GM21619 (cell line): ENCODE measurements at regions not wholly inside any gene's neighbourhood (a gene's known extent, or its start where the extent isn't known, plus 50 kb on each side); places are given as distances from the start of the nearest gene placed in this dataset.

Experiments
- ATAC-seq: cut with Tn5 transposase; IDR thresholded peaks from one replicate; pipeline ENCODE4 v1.9.1; 2021; ENCODE audit not compliant: unreplicated experiment

GRCh38 chr2:66317268-66317890 is 117.5 kb upstream of the MEIS1 start:
- ATAC-seq = no peak

GRCh38 chr2:66306483-66306882 is 128.4 kb upstream of the MEIS1 start:
- no peak for ATAC-seq

GRCh38 chr2:66305718-66306117 is 129.2 kb upstream of the MEIS1 start:
- no peak for ATAC-seq

GRCh38 chr2:66303471-66303870 is 131.5 kb upstream of the MEIS1 start:
- ATAC-seq = no peak

- ATAC-seq = no peak
These were observed 133.2 kb upstream of the MEIS1 start for GRCh38 chr2:66301767-66302140.

- no peak for ATAC-seq
These were observed 133.7 kb upstream of the MEIS1 start for GRCh38 chr2:66301022-66301766.

- no peak for ATAC-seq
These were observed 151.1 kb upstream of the MEIS1 start for GRCh38 chr2:66283787-66284186.

- ATAC-seq = no peak
These were observed 152.9 kb upstream of the MEIS1 start for GRCh38 chr2:66281980-66282379.

GRCh38 chr2:66279024-66279423 is 155.9 kb upstream of the MEIS1 start:
- no peak for ATAC-seq

GRCh38 chr2:66275984-66276383 is 158.9 kb upstream of the MEIS1 start:
- no peak for ATAC-seq

GRCh38 chr2:66273933-66274490 is 160.9 kb upstream of the MEIS1 start:
- ATAC-seq = no peak

- no peak for ATAC-seq
These were observed 162.2 kb upstream of the MEIS1 start for GRCh38 chr2:66272751-66273150.

GRCh38 chr2:66271777-66272176 is 163.1 kb upstream of the MEIS1 start:
- ATAC-seq = no peak

- ATAC-seq = no peak
These were observed 164.7 kb upstream of the MEIS1 start for GRCh38 chr2:66270247-66270646.

GRCh38 chr2:66269166-66269565 is 165.8 kb upstream of the MEIS1 start:
- ATAC-seq = no peak

- ATAC-seq = no peak
These were observed 166.2 kb upstream of the MEIS1 start for GRCh38 chr2:66268756-66269155.

GRCh38 chr2:66264354-66264753 is 170.6 kb upstream of the MEIS1 start:
- ATAC-seq = no peak

- no peak for ATAC-seq
These were observed 179.1 kb upstream of the MEIS1 start for GRCh38 chr2:66255867-66256266.

GRCh38 chr2:66255136-66255535 is 179.8 kb upstream of the MEIS1 start:
- no peak for ATAC-seq

- no peak for ATAC-seq
These were observed 181.9 kb upstream of the MEIS1 start for GRCh38 chr2:66253066-66253465.

- ATAC-seq = no peak
These were observed 182.8 kb upstream of the MEIS1 start for GRCh38 chr2:66252109-66252508.

GRCh38 chr2:66251573-66251972 is 183.4 kb upstream of the MEIS1 start:
- ATAC-seq = no peak
